ENCODE measurements at regions not wholly inside any gene's neighbourhood (a gene's known extent, or its start where the extent isn't known, plus 50 kb on each side); places are given as distances from the start of the nearest gene placed in this dataset.

GRCh38 chr14:106304271-106304670, 777.9 kb downstream of the TMEM121 start:
- TF ChIP-seq CTCF (IDR thresholded peaks at IDR 0.05), result no peak
- TF ChIP-seq POLR2A (IDR thresholded peaks at IDR 0.05), result no peak

All from body of pancreas (tissue), 4 donors.